ENCODE measurements at regions not wholly inside any gene's neighbourhood (a gene's known extent, or its start where the extent isn't known, plus 50 kb on each side); places are given as distances from the start of the nearest gene placed in this dataset.

- TF ChIP-seq ZFX (IDR thresholded peaks at IDR 0.05) (no peak), CTCF (conservative IDR thresholded peaks at IDR 0.05) (no peak)
- no peak overlapping the region for H3K27ac ChIP-seq
Measured at GRCh38 chr5:96142184-96142781, 180.6 kb upstream of the ELL2 start.

GRCh38 chr5:96141749-96142148, 180.1 kb upstream of the ELL2 start:
- no peak for TF ChIP-seq CTCF (conservative IDR thresholded peaks at IDR 0.05)
- TF ChIP-seq ZFX (IDR thresholded peaks at IDR 0.05): no peak
- no peak overlapping the region for H3K27ac ChIP-seq

GRCh38 chr5:96140496-96140895, 178.8 kb upstream of the ELL2 start:
- no peak for TF ChIP-seq ZFX (IDR thresholded peaks at IDR 0.05)
- no peak for TF ChIP-seq CTCF (conservative IDR thresholded peaks at IDR 0.05)
- no peak overlapping the region for H3K27ac ChIP-seq

- no peak for TF ChIP-seq ZFX (IDR thresholded peaks at IDR 0.05)
- no peak for TF ChIP-seq CTCF (conservative IDR thresholded peaks at IDR 0.05)
- no peak overlapping the region for H3K27ac ChIP-seq
Measured at GRCh38 chr5:96140084-96140483, 178.4 kb upstream of the ELL2 start.

- H3K27ac ChIP-seq: no peak overlapping the region
- TF ChIP-seq CTCF (conservative IDR thresholded peaks at IDR 0.05): no peak
- TF ChIP-seq ZFX (IDR thresholded peaks at IDR 0.05): no peak
Measured at GRCh38 chr5:96134886-96135285, 173.2 kb upstream of the ELL2 start.

GRCh38 chr5:96133341-96134079, 171.9 kb upstream of the ELL2 start:
- TF ChIP-seq CTCF (conservative IDR thresholded peaks at IDR 0.05): no peak
- TF ChIP-seq ZFX (IDR thresholded peaks at IDR 0.05): no peak
- H3K27ac ChIP-seq: no peak overlapping the region

GRCh38 chr5:96129276-96129675, 167.6 kb upstream of the ELL2 start:
- no peak for TF ChIP-seq CTCF (conservative IDR thresholded peaks at IDR 0.05)
- TF ChIP-seq ZFX (IDR thresholded peaks at IDR 0.05): no peak
- no peak overlapping the region for H3K27ac ChIP-seq

All from C4-2B (cell line).